GM23338 (cell line): ENCODE measurements at regions not wholly inside any gene's neighbourhood (a gene's known extent, or its start where the extent isn't known, plus 50 kb on each side); places are given as distances from the start of the nearest gene placed in this dataset.

ENCODE experiments used
- ATAC-seq: fragments of 200-7000 bp; cut with Tn5 transposase; 3 replicates; pipeline ENCODE4 v1.9.1; 2020
- DNase-seq: peaks from one replicate; pipeline ENCODE4 v3.0.0-alpha.2; 2015; ENCODE audit warnings: low spot score
- H2AFZ ChIP-seq: fragments of 200-600 bp; sonication (generic); 2 replicates; pipeline ENCODE4 v1.8.0; 2016; ENCODE audit warnings: antibody characterized with exemption, mild to moderate bottlenecking, moderate library complexity
- H3F3A ChIP-seq: fragments of 200-600 bp; sonication (generic); replicated peaks from 2 replicates; pipeline ENCODE4 v1.8.0; 2017; ENCODE audit warnings: antibody characterized with exemption, mixed run types, low read depth
- H3K27ac ChIP-seq: fragments of 200-600 bp; sonication (generic); 2 replicates; pipeline ENCODE4 v1.6.1; 2016; ENCODE audit warnings: low read depth
- H3K27me3 ChIP-seq: fragments of 200-600 bp; sonication (generic); 2 replicates; pipeline ENCODE4 v1.8.0; 2016; ENCODE audit warnings: mild to moderate bottlenecking, mixed run types, moderate library complexity; ENCODE audit not compliant: insufficient read depth
- H3K36me3 ChIP-seq: fragments of 200-600 bp; sonication (generic); 2 replicates; pipeline ENCODE4 v1.8.0; 2016; ENCODE audit warnings: mild to moderate bottlenecking; ENCODE audit not compliant: insufficient read depth
- H3K4me1 ChIP-seq: fragments of 200-600 bp; sonication (generic); 2 replicates; pipeline ENCODE4 v1.8.0; 2016; ENCODE audit warnings: mild to moderate bottlenecking, moderate library complexity; ENCODE audit not compliant: insufficient read depth
- H3K4me2 ChIP-seq: fragments of 200-600 bp; sonication (generic); 2 replicates; pipeline ENCODE4 v1.7.1; 2017; ENCODE audit warnings: mixed run types
- H3K4me3 ChIP-seq: fragments of 200-600 bp; sonication (generic); 2 replicates; pipeline ENCODE4 v1.6.1; 2016; ENCODE audit warnings: mixed run types
- H3K79me2 ChIP-seq: fragments of 200-600 bp; sonication (generic); replicated peaks from 2 replicates; pipeline ENCODE4 v1.8.0; 2017; ENCODE audit warnings: mild to moderate bottlenecking; ENCODE audit not compliant: insufficient read depth
- H3K9me2 ChIP-seq: fragments of 200-600 bp; sonication (generic); 2 replicates; pipeline ENCODE4 v1.8.0; 2017; ENCODE audit not compliant: insufficient read depth
- H4K20me1 ChIP-seq: fragments of 200-600 bp; sonication (generic); replicated peaks from 2 replicates; pipeline ENCODE4 v1.8.0; 2017; ENCODE audit warnings: mild to moderate bottlenecking; ENCODE audit not compliant: insufficient read depth
- H3K27ac Mint-ChIP-seq: 2 replicates; pipeline ENCODE4 v1.8.0; 2020; ENCODE audit warnings: inconsistent platforms, mild to moderate bottlenecking, moderate library complexity, mixed read lengths
- H3K27me3 Mint-ChIP-seq: 3 replicates; pipeline ENCODE4 v1.8.0; 2022; ENCODE audit warnings: low read depth, mild to moderate bottlenecking, moderate library complexity, mixed read lengths, inconsistent platforms; ENCODE audit not compliant: insufficient read depth, poor library complexity
- H3K36me3 Mint-ChIP-seq: 3 replicates; pipeline ENCODE4 v1.8.0; 2021; ENCODE audit warnings: low read depth, mild to moderate bottlenecking, inconsistent platforms, moderate library complexity, mixed read lengths
- H3K4me1 Mint-ChIP-seq: 3 replicates; pipeline ENCODE4 v1.8.0; 2020; ENCODE audit warnings: mild to moderate bottlenecking, inconsistent platforms, mixed read lengths
- H3K4me3 Mint-ChIP-seq: 3 replicates; pipeline ENCODE4 v1.8.0; 2021; ENCODE audit warnings: moderate library complexity, mild to moderate bottlenecking, inconsistent platforms, mixed read lengths
- H3K9me3 Mint-ChIP-seq: 3 replicates; pipeline ENCODE4 v1.8.0; 2020; ENCODE audit warnings: moderate library complexity, mild to moderate bottlenecking, inconsistent platforms, mixed read lengths
- CREB1 ChIP-seq: fragments of 250-450 bp; sonication (Bioruptor Pico); IDR thresholded peaks from 2 replicates; pipeline ENCODE4 v1.5.0; 2020; ENCODE audit warnings: low read depth, mild to moderate bottlenecking, moderate library complexity
- EZH2 ChIP-seq: fragments of 200-600 bp; sonication (generic); IDR thresholded peaks from one replicate; pipeline ENCODE4 v1.8.0; 2017; ENCODE audit warnings: antibody characterized with exemption, mild to moderate bottlenecking, low read depth; ENCODE audit not compliant: unreplicated experiment
- EZH2phosphoT487 ChIP-seq: fragments of 200-600 bp; sonication (generic); IDR thresholded peaks from one replicate; pipeline ENCODE4 v1.8.1; 2018; ENCODE audit warnings: antibody characterized with exemption; ENCODE audit not compliant: unreplicated experiment
- JUNB ChIP-seq: IDR thresholded peaks from one replicate; pipeline ENCODE4 v1.6.1; 2016; ENCODE audit warnings: antibody characterized with exemption; ENCODE audit not compliant: unreplicated experiment
- NANOG ChIP-seq: IDR thresholded peaks from 2 replicates; pipeline ENCODE4 v1.6.1; 2016; ENCODE audit warnings: antibody characterized with exemption, borderline replicate concordance
- POLR2AphosphoS5 ChIP-seq: IDR thresholded peaks from 2 replicates; pipeline ENCODE4 v1.6.1; 2016; ENCODE audit warnings: antibody characterized with exemption, low read depth
- STAT1 ChIP-seq: IDR thresholded peaks from one replicate; pipeline ENCODE4 v1.6.1; 2016; ENCODE audit warnings: antibody characterized with exemption; ENCODE audit not compliant: unreplicated experiment
- ZNF114 ChIP-seq: fragments of 250-450 bp; sonication (Bioruptor Pico); IDR thresholded peaks from 2 replicates; pipeline ENCODE4 v1.5.0; 2020; ENCODE audit warnings: mild to moderate bottlenecking, moderate library complexity
- ZNF331 ChIP-seq: fragments of 250-450 bp; sonication (Bioruptor Pico); IDR thresholded peaks from 2 replicates; pipeline ENCODE4 v1.5.0; 2020; ENCODE audit warnings: low read depth, mild to moderate bottlenecking, moderate library complexity
- TF ChIP-seq, protein P1 (sequence below): IDR thresholded peaks from one replicate; pipeline ENCODE4 v1.6.1; 2018; ENCODE audit warnings: antibody characterized with exemption; ENCODE audit not compliant: unreplicated experiment
- TF ChIP-seq, protein P2 (sequence below), 2 experiments: fragments of 200-600 bp in 1 of 2; sonication (generic) in 1 of 2; conservative IDR thresholded peaks; 2 replicates each; pipeline versions ENCODE4 v1.5.1 to v1.6.1; 2016 to 2017; ENCODE audit warnings: antibody characterized with exemption in 2 of 2, low read depth in 2 of 2, mild to moderate bottlenecking in 2 of 2, moderate library complexity in 1 of 2
- TF ChIP-seq, protein P3 (sequence below): fragments of 250-450 bp; sonication (Bioruptor Pico); IDR thresholded peaks from 2 replicates; pipeline ENCODE4 v1.5.0; 2020; ENCODE audit warnings: mild to moderate bottlenecking, moderate library complexity
- TF ChIP-seq, protein P4 (sequence below): IDR thresholded peaks from 2 replicates; pipeline ENCODE4 v1.6.1; 2016; ENCODE audit warnings: antibody characterized with exemption

DNA sequence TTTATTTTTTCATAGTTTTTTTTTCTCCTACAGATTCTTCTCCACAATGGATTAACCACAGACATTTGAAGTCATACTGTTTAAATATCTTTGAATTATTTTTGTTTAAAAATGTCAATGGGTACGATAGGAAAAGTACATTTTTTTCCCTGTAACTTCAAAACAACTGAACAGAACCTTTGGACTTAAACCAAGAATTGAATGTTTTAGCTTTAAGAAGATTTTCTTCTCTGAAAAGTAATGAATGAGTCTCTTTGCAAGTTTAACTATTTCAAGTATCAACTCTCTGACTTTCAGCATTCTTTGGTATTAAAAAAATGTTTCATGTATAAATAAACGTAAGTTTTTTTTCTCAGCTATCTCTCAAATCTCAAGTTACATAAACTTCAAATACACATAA is 364.3 kb downstream of the FBXO8 start:
- no peaks in the 10 kb centered on the region for H3K9me2 ChIP-seq
- H3K4me3 ChIP-seq: no peak overlapping the region
- no peak overlapping the region for H3K27ac ChIP-seq
- Mint-ChIP-seq H3K4me3 (no peak overlapping the region), H3K4me1 (peaks cover 14% of the 10 kb centered on the region; the same call in 2 of the 3 replicates), H3K36me3 (no peaks in the 10 kb centered on the region), H3K27me3 (peaks cover 2% of the 10 kb centered on the region), H3K9me3 (no peaks in the 10 kb centered on the region), H3K27ac (no peak overlapping the region)
- H3F3A ChIP-seq: no peaks in the 10 kb centered on the region
- H3K4me1 ChIP-seq: no peaks in the 10 kb centered on the region
- no peak for DNase-seq
- no peaks in the 10 kb centered on the region for H3K79me2 ChIP-seq
- TF ChIP-seq, protein P1, sequence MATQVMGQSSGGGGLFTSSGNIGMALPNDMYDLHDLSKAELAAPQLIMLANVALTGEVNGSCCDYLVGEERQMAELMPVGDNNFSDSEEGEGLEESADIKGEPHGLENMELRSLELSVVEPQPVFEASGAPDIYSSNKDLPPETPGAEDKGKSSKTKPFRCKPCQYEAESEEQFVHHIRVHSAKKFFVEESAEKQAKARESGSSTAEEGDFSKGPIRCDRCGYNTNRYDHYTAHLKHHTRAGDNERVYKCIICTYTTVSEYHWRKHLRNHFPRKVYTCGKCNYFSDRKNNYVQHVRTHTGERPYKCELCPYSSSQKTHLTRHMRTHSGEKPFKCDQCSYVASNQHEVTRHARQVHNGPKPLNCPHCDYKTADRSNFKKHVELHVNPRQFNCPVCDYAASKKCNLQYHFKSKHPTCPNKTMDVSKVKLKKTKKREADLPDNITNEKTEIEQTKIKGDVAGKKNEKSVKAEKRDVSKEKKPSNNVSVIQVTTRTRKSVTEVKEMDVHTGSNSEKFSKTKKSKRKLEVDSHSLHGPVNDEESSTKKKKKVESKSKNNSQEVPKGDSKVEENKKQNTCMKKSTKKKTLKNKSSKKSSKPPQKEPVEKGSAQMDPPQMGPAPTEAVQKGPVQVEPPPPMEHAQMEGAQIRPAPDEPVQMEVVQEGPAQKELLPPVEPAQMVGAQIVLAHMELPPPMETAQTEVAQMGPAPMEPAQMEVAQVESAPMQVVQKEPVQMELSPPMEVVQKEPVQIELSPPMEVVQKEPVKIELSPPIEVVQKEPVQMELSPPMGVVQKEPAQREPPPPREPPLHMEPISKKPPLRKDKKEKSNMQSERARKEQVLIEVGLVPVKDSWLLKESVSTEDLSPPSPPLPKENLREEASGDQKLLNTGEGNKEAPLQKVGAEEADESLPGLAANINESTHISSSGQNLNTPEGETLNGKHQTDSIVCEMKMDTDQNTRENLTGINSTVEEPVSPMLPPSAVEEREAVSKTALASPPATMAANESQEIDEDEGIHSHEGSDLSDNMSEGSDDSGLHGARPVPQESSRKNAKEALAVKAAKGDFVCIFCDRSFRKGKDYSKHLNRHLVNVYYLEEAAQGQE: no peak
- TF ChIP-seq POLR2AphosphoS5 (no peak), NANOG (no peak), EZH2phosphoT487 (no peak), EZH2 (no peak), JUNB (no peak), CREB1 (CRISPR knock-in tag) (no peak), ZNF114 (no peak), STAT1 (no peak), ZNF331 (CRISPR knock-in tag) (no peak)
- TF ChIP-seq, protein P2, sequence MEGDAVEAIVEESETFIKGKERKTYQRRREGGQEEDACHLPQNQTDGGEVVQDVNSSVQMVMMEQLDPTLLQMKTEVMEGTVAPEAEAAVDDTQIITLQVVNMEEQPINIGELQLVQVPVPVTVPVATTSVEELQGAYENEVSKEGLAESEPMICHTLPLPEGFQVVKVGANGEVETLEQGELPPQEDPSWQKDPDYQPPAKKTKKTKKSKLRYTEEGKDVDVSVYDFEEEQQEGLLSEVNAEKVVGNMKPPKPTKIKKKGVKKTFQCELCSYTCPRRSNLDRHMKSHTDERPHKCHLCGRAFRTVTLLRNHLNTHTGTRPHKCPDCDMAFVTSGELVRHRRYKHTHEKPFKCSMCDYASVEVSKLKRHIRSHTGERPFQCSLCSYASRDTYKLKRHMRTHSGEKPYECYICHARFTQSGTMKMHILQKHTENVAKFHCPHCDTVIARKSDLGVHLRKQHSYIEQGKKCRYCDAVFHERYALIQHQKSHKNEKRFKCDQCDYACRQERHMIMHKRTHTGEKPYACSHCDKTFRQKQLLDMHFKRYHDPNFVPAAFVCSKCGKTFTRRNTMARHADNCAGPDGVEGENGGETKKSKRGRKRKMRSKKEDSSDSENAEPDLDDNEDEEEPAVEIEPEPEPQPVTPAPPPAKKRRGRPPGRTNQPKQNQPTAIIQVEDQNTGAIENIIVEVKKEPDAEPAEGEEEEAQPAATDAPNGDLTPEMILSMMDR (conservative IDR thresholded peaks at IDR 0.05; ENCODE audit: low read depth in 2 of 2): no peak
- TF ChIP-seq, protein P3, sequence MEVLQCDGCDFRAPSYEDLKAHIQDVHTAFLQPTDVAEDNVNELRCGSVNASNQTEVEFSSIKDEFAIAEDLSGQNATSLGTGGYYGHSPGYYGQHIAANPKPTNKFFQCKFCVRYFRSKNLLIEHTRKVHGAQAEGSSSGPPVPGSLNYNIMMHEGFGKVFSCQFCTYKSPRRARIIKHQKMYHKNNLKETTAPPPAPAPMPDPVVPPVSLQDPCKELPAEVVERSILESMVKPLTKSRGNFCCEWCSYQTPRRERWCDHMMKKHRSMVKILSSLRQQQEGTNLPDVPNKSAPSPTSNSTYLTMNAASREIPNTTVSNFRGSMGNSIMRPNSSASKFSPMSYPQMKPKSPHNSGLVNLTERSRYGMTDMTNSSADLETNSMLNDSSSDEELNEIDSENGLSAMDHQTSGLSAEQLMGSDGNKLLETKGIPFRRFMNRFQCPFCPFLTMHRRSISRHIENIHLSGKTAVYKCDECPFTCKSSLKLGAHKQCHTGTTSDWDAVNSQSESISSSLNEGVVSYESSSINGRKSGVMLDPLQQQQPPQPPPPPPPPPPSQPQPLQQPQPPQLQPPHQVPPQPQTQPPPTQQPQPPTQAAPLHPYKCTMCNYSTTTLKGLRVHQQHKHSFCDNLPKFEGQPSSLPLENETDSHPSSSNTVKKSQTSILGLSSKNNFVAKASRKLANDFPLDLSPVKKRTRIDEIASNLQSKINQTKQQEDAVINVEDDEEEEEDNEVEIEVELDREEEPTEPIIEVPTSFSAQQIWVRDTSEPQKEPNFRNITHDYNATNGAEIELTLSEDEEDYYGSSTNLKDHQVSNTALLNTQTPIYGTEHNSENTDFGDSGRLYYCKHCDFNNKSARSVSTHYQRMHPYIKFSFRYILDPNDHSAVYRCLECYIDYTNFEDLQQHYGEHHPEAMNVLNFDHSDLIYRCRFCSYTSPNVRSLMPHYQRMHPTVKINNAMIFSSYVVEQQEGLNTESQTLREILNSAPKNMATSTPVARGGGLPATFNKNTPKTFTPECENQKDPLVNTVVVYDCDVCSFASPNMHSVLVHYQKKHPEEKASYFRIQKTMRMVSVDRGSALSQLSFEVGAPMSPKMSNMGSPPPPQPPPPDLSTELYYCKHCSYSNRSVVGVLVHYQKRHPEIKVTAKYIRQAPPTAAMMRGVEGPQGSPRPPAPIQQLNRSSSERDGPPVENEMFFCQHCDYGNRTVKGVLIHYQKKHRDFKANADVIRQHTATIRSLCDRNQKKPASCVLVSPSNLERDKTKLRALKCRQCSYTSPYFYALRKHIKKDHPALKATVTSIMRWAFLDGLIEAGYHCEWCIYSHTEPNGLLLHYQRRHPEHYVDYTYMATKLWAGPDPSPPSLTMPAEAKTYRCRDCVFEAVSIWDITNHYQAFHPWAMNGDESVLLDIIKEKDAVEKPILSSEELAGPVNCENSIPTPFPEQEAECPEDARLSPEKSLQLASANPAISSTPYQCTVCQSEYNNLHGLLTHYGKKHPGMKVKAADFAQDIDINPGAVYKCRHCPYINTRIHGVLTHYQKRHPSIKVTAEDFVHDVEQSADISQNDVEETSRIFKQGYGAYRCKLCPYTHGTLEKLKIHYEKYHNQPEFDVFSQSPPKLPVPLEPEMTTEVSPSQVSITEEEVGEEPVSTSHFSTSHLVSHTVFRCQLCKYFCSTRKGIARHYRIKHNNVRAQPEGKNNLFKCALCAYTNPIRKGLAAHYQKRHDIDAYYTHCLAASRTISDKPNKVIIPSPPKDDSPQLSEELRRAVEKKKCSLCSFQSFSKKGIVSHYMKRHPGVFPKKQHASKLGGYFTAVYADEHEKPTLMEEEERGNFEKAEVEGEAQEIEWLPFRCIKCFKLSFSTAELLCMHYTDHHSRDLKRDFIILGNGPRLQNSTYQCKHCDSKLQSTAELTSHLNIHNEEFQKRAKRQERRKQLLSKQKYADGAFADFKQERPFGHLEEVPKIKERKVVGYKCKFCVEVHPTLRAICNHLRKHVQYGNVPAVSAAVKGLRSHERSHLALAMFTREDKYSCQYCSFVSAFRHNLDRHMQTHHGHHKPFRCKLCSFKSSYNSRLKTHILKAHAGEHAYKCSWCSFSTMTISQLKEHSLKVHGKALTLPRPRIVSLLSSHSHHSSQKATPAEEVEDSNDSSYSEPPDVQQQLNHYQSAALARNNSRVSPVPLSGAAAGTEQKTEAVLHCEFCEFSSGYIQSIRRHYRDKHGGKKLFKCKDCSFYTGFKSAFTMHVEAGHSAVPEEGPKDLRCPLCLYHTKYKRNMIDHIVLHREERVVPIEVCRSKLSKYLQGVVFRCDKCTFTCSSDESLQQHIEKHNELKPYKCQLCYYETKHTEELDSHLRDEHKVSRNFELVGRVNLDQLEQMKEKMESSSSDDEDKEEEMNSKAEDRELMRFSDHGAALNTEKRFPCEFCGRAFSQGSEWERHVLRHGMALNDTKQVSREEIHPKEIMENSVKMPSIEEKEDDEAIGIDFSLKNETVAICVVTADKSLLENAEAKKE (CRISPR knock-in tag): no peak
- TF ChIP-seq, protein P4, sequence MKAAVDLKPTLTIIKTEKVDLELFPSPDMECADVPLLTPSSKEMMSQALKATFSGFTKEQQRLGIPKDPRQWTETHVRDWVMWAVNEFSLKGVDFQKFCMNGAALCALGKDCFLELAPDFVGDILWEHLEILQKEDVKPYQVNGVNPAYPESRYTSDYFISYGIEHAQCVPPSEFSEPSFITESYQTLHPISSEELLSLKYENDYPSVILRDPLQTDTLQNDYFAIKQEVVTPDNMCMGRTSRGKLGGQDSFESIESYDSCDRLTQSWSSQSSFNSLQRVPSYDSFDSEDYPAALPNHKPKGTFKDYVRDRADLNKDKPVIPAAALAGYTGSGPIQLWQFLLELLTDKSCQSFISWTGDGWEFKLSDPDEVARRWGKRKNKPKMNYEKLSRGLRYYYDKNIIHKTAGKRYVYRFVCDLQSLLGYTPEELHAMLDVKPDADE: no peak
- no peak overlapping the region for H2AFZ ChIP-seq
- H3K36me3 ChIP-seq: no peaks in the 10 kb centered on the region
- no peak for ATAC-seq
- H3K27me3 ChIP-seq: no peaks in the 10 kb centered on the region
- no peak overlapping the region for H3K4me2 ChIP-seq
- H4K20me1 ChIP-seq: no peaks in the 10 kb centered on the region
